ENCODE measurements at regions not wholly inside any gene's neighbourhood (a gene's known extent, or its start where the extent isn't known, plus 50 kb on each side); places are given as distances from the start of the nearest gene placed in this dataset.

- no peak for DNase-seq
Observed at GRCh38 chr14:97311411-97311810, 514.2 kb downstream of the VRK1 start.

GRCh38 chr14:97312910-97313309 lies 515.7 kb downstream of the VRK1 start:
- DNase-seq = no peak

- no peak for DNase-seq
Observed at GRCh38 chr14:97315790-97316189, 518.6 kb downstream of the VRK1 start.

- DNase-seq = no peak
Observed at GRCh38 chr14:97318380-97318779, 521.2 kb downstream of the VRK1 start.

- no peak for DNase-seq
Observed at GRCh38 chr14:97319691-97320090, 522.5 kb downstream of the VRK1 start.

GRCh38 chr14:97328743-97329142 lies 531.6 kb downstream of the VRK1 start:
- no peak for DNase-seq

- no peak for DNase-seq
Observed at GRCh38 chr14:97329701-97330100, 532.5 kb downstream of the VRK1 start.

GRCh38 chr14:97331058-97331457 lies 533.9 kb downstream of the VRK1 start:
- no peak for DNase-seq

GRCh38 chr14:97331526-97331925 lies 534.3 kb downstream of the VRK1 start:
- no peak for DNase-seq

- DNase-seq = no peak
Observed at GRCh38 chr14:97336179-97336578, 539.0 kb downstream of the VRK1 start.

GRCh38 chr14:97336816-97337215 lies 539.6 kb downstream of the VRK1 start:
- DNase-seq = no peak

GRCh38 chr14:97337267-97337666 lies 540.1 kb downstream of the VRK1 start:
- DNase-seq = no peak

GRCh38 chr14:97337670-97338069 lies 540.5 kb downstream of the VRK1 start:
- no peak for DNase-seq

- no peak for DNase-seq
Observed at GRCh38 chr14:97344666-97345065, 547.5 kb downstream of the VRK1 start.

- no peak for DNase-seq
Observed at GRCh38 chr14:97346675-97347074, 549.5 kb downstream of the VRK1 start.

- no peak for DNase-seq
Observed at GRCh38 chr14:97349463-97349862, 552.3 kb downstream of the VRK1 start.

GRCh38 chr14:97349946-97350345 lies 552.8 kb downstream of the VRK1 start:
- DNase-seq = no peak

- DNase-seq = no peak
Observed at GRCh38 chr14:97350415-97350814, 553.2 kb downstream of the VRK1 start.

GRCh38 chr14:97350894-97351731 lies 553.9 kb downstream of the VRK1 start:
- no peak for DNase-seq

- no peak for DNase-seq
Observed at GRCh38 chr14:97353102-97353501, 555.9 kb downstream of the VRK1 start.

- no peak for DNase-seq
Observed at GRCh38 chr14:97354119-97354722, 557.0 kb downstream of the VRK1 start.

- DNase-seq = no peak
Observed at GRCh38 chr14:97359341-97359740, 562.2 kb downstream of the VRK1 start.

GRCh38 chr14:97361181-97361580 lies 564.0 kb downstream of the VRK1 start:
- DNase-seq = no peak

- no peak for DNase-seq
Observed at GRCh38 chr14:97361958-97362357, 564.8 kb downstream of the VRK1 start.

- DNase-seq = no peak
Observed at GRCh38 chr14:97366400-97366799, 569.2 kb downstream of the VRK1 start.
